Peyer's patch (tissue), 4 donors: ENCODE measurements at regions not wholly inside any gene's neighbourhood (a gene's known extent, or its start where the extent isn't known, plus 50 kb on each side); places are given as distances from the start of the nearest gene placed in this dataset.

ENCODE experiments used
- CTCF ChIP-seq, 6 experiments: fragments of 450-650 bp in 4 of 6; fragments of 200-600 bp in 2 of 6; sonication (generic) in 1 of 6; IDR thresholded peaks; one replicate each; pipeline ENCODE4 v1.5.1; 2017 to 2019; ENCODE audit warnings: antibody characterized with exemption in 6 of 6, mild to moderate bottlenecking in 3 of 6, moderate library complexity in 1 of 6
- POLR2A ChIP-seq, 2 donors: fragments of 450-650 bp; IDR thresholded peaks; one replicate each; pipeline ENCODE4 v1.5.1; 2017; ENCODE audit warnings: antibody characterized with exemption in 2 of 2, mild to moderate bottlenecking in 2 of 2, moderate library complexity in 2 of 2

GRCh38 chr18:71362140-71362539, 1073.3 kb downstream of the SOCS6 start:
- TF ChIP-seq CTCF (IDR thresholded peaks at IDR 0.05) (no peak), POLR2A (IDR thresholded peaks at IDR 0.05) (no peak)
